ENCODE measurements at regions not wholly inside any gene's neighbourhood (a gene's known extent, or its start where the extent isn't known, plus 50 kb on each side); places are given as distances from the start of the nearest gene placed in this dataset.

DNA sequence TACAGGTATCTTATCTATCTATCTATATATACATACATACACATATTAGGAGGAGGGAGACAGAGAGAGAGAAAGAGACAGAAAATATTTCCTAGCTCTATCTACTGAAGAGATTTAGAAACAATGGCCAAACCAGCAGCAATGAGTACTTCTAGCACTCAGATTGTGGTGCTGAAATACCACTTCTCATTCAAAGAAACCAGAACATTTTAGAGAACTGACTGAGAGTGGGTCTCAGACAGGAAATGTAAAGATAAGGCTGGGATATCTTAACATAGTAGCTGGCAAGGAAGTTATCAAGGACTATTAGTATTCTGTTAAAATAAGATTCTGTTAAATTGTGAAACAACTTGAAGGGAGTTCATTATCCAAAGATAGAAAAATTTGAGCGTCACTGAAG lies 57.0 kb downstream of the DNAAF9 start:
- intact Hi-C loops (cut with micrococcal nuclease; ENCODE audit: unreplicated experiment): no loop called here
- ChIA-PET POLR2A (no interaction called here), CTCF (ENCODE audit: unreplicated experiment) (no interaction called here)
- BruUV-seq (replicated peaks): no TSS peak
- Histone ChIP-seq H3K27ac (ENCODE audit: low read depth, low read length, poor library complexity, severe bottlenecking) (no peak overlapping the region), H3K9me3 (ENCODE audit: low read length) (no peaks in the 10 kb centered on the region), H3K4me1 (ENCODE audit: insufficient read depth, low read length, poor library complexity, severe bottlenecking) (no peaks in the 10 kb centered on the region), H3K79me2 (ENCODE audit: insufficient read depth, low read depth, low read length) (no peaks in the 10 kb centered on the region), H3K36me3 (ENCODE audit: insufficient read depth, low read length) (no peaks in the 10 kb centered on the region), H3K9me2 (ENCODE audit: insufficient read depth, low read length) (no peaks in the 10 kb centered on the region), H4K20me1 (ENCODE audit: insufficient read depth, low read length) (no peaks in the 10 kb centered on the region), H2AFZ (ENCODE audit: low read length) (no peak overlapping the region), H3K4me2 (ENCODE audit: low read length) (no peak overlapping the region), H3K4me3 (ENCODE audit: low read depth, low read length, poor library complexity, severe bottlenecking) (no peak overlapping the region)
- DNase-seq (ENCODE audit: low spot score): no peak
- TF ChIP-seq, protein P1, sequence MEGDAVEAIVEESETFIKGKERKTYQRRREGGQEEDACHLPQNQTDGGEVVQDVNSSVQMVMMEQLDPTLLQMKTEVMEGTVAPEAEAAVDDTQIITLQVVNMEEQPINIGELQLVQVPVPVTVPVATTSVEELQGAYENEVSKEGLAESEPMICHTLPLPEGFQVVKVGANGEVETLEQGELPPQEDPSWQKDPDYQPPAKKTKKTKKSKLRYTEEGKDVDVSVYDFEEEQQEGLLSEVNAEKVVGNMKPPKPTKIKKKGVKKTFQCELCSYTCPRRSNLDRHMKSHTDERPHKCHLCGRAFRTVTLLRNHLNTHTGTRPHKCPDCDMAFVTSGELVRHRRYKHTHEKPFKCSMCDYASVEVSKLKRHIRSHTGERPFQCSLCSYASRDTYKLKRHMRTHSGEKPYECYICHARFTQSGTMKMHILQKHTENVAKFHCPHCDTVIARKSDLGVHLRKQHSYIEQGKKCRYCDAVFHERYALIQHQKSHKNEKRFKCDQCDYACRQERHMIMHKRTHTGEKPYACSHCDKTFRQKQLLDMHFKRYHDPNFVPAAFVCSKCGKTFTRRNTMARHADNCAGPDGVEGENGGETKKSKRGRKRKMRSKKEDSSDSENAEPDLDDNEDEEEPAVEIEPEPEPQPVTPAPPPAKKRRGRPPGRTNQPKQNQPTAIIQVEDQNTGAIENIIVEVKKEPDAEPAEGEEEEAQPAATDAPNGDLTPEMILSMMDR (conservative IDR thresholded peaks at IDR 0.05; ENCODE audit: low read length): no peak
- no peak for TF ChIP-seq EZH2phosphoT487 (IDR thresholded peaks at IDR 0.05; ENCODE audit: borderline replicate concordance, low read depth, low read length)

DNA sequence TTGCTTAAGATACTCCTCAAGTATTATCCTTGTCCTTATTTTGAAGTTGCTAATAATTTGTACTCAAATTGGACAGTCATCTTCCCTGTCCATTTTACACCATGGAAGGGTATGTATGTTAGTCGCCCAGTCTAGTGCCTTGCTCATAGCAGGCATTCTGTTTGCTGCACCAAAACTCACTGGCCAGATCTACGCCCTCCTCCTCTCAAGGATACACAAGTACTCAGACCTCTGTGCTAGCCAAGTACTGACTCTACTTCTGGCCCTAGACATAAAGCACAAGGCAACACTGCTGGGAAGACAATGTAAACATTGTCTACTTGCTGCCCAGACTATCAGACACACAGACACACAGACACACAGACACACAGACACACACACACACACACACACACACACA lies 57.7 kb downstream of the DNAAF9 start:
- no peaks in the 10 kb centered on the region for H3K9me3 ChIP-seq (ENCODE audit: low read length)
- no peak overlapping the region for H3K27ac ChIP-seq (ENCODE audit: low read depth, low read length, poor library complexity, severe bottlenecking)
- DNase-seq (ENCODE audit: low spot score): no peak
- H2AFZ ChIP-seq (ENCODE audit: low read length): no peak overlapping the region
- no peaks in the 10 kb centered on the region for H3K4me1 ChIP-seq (ENCODE audit: insufficient read depth, low read length, poor library complexity, severe bottlenecking)
- no peak overlapping the region for H3K4me2 ChIP-seq (ENCODE audit: low read length)
- no TSS peak for BruUV-seq (replicated peaks)
- H4K20me1 ChIP-seq (ENCODE audit: insufficient read depth, low read length): no peaks in the 10 kb centered on the region
- no peak overlapping the region for H3K4me3 ChIP-seq (ENCODE audit: low read depth, low read length, poor library complexity, severe bottlenecking)
- no peaks in the 10 kb centered on the region for H3K79me2 ChIP-seq (ENCODE audit: insufficient read depth, low read depth, low read length)
- intact Hi-C loops (cut with micrococcal nuclease; ENCODE audit: unreplicated experiment): no loop called here
- ChIA-PET CTCF (ENCODE audit: unreplicated experiment) (no interaction called here), POLR2A (no interaction called here)
- H3K9me2 ChIP-seq (ENCODE audit: insufficient read depth, low read length): no peaks in the 10 kb centered on the region
- no peaks in the 10 kb centered on the region for H3K36me3 ChIP-seq (ENCODE audit: insufficient read depth, low read length)
- TF ChIP-seq EZH2phosphoT487 (IDR thresholded peaks at IDR 0.05; ENCODE audit: borderline replicate concordance, low read depth, low read length): no peak
- TF ChIP-seq, protein P1 (conservative IDR thresholded peaks at IDR 0.05; ENCODE audit: low read length): no peak

DNA sequence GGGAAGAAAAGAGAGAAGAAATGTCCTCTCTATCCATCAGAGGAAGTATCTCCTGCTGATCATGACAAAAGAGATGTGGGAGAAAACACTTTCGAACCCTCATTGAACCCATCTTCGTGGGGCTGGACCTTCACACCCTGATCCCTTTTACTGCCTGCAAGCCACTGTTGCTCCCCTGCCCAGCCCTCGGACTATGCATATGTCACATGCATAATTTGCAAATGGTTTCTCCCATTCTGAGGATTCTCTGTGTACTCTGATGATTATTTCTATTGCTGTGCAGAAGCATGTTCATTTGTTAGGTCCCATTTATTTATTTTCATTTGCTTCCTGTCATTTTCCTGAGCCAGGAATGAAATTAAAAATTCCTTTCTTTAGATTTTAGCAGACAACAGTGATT lies 64.7 kb downstream of the DNAAF9 start:
- H2AFZ ChIP-seq (ENCODE audit: low read length): no peak overlapping the region
- ChIA-PET POLR2A (no interaction called here), CTCF (ENCODE audit: unreplicated experiment) (no interaction called here)
- no peaks in the 10 kb centered on the region for H4K20me1 ChIP-seq (ENCODE audit: insufficient read depth, low read length)
- BruUV-seq (replicated peaks): no TSS peak
- no peaks in the 10 kb centered on the region for H3K36me3 ChIP-seq (ENCODE audit: insufficient read depth, low read length)
- H3K4me3 ChIP-seq (ENCODE audit: low read depth, low read length, poor library complexity, severe bottlenecking): no peak overlapping the region
- H3K27ac ChIP-seq (ENCODE audit: low read depth, low read length, poor library complexity, severe bottlenecking): no peak overlapping the region
- TF ChIP-seq, protein P1 (conservative IDR thresholded peaks at IDR 0.05; ENCODE audit: low read length): no peak
- TF ChIP-seq EZH2phosphoT487 (IDR thresholded peaks at IDR 0.05; ENCODE audit: borderline replicate concordance, low read depth, low read length): no peak
- H3K4me1 ChIP-seq (ENCODE audit: insufficient read depth, low read length, poor library complexity, severe bottlenecking): no peaks in the 10 kb centered on the region
- no peak for DNase-seq (ENCODE audit: low spot score)
- no peaks in the 10 kb centered on the region for H3K9me2 ChIP-seq (ENCODE audit: insufficient read depth, low read length)
- H3K79me2 ChIP-seq (ENCODE audit: insufficient read depth, low read depth, low read length): no peaks in the 10 kb centered on the region
- H3K4me2 ChIP-seq (ENCODE audit: low read length): no peak overlapping the region
- intact Hi-C loops (cut with micrococcal nuclease; ENCODE audit: unreplicated experiment): no loop called here
- H3K9me3 ChIP-seq (ENCODE audit: low read length): no peaks in the 10 kb centered on the region

Data from OCI-LY7 (cell line).